ENCODE measurements at regions not wholly inside any gene's neighbourhood (a gene's known extent, or its start where the extent isn't known, plus 50 kb on each side); places are given as distances from the start of the nearest gene placed in this dataset.

DNA sequence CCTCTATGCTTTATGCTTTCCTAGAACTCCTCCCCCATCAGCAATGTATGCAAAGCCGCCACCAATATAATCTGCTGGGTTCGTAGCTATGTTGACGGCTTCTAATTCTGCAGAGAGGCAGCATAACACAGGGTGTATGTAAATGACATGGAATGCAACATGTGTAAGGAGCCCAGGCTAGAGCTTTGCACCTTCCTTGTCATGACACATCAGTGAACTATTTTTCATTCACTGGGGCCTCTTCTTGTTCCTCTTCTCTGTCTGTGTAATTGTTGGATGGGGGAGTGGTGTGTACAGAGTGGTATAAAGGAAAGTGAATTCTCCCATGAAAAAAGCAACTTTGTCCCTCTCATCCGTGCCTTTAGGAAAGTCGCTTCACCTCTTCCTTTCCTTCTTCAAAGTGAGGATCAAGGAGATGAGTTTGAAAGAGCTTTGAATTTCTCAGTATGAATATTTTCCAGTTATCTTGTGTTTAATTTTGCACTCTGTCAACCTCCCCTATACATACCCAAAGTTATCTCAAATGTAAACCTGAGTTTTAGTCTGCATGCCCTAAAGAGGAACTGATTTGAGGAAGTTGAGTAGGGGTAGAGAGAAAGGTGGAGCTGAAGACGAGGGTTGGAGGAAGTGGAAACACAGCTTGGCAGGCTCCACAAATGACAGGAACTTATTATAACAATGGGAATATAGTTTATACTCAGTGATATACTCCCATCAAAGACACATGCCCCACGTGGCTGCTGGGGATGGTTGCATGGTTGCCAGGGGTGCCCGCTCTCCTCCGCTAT, 74.9 kb upstream of the ARL4C start:
- TF ChIP-seq, protein P1, sequence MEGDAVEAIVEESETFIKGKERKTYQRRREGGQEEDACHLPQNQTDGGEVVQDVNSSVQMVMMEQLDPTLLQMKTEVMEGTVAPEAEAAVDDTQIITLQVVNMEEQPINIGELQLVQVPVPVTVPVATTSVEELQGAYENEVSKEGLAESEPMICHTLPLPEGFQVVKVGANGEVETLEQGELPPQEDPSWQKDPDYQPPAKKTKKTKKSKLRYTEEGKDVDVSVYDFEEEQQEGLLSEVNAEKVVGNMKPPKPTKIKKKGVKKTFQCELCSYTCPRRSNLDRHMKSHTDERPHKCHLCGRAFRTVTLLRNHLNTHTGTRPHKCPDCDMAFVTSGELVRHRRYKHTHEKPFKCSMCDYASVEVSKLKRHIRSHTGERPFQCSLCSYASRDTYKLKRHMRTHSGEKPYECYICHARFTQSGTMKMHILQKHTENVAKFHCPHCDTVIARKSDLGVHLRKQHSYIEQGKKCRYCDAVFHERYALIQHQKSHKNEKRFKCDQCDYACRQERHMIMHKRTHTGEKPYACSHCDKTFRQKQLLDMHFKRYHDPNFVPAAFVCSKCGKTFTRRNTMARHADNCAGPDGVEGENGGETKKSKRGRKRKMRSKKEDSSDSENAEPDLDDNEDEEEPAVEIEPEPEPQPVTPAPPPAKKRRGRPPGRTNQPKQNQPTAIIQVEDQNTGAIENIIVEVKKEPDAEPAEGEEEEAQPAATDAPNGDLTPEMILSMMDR (IDR thresholded peaks at IDR 0.05; ENCODE audit: insufficient read depth, low read depth, low read length, missing control alignments), result no peak
- DNase-seq (ENCODE audit: low read depth), result no peak
- H3K4me3 ChIP-seq (ENCODE audit: low read depth, low read length), result no peak overlapping the region

DNA sequence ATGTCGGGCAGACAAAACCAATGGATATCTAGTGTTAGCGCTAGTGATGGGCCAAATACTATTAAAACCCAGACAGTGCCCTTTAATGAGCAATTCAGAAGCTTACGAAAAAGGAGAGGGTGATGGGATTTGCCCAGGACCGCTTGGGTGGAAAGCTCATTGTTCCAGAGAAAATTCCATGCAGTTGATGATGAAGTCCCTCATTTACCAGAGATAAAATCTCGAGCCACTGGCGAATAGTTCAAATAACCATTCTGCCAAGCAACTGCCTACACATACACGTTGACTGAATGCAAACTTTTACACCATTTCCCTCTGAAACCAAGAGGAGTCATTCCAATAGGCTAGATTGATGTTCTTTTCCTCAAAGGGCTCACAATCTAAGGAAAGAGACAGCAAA, 73.6 kb upstream of the ARL4C start:
- TF ChIP-seq, protein P1 (IDR thresholded peaks at IDR 0.05; ENCODE audit: insufficient read depth, low read depth, low read length, missing control alignments), result no peak
- H3K4me3 ChIP-seq (ENCODE audit: low read depth, low read length), result no peak overlapping the region
- DNase-seq (ENCODE audit: low read depth), result no peak

DNA sequence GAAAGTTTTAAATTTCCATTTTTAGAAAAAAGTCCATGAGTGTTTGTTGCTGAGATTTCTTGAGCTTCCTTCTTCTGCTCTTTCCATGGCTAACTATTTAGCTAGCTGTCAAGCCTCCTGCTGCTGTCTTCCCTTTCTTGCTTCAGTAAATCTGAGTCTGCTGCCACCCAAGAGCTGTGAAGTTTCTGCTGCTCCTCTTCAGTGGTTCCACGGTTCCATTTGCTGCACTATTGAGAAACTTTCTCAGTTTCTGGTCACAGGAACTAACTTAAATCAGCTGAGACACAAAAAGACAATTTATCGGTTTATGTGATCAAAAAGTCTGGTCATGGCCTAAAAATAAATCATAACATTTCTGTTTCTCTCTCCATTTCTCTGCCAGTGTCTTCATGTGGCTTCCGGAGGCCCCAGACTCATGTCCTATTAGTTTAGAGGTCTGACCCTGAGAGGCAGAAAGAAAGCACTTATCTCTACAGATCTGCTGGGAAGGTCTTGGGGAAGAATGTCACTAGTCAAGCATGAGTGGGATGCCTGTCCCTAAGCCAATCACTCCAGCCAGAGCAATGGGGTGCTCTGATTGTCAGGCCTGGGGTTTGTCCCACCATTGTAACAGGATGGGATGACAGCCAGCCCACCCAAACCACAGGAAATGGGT, 73.0 kb upstream of the ARL4C start:
- TF ChIP-seq, protein P1 (IDR thresholded peaks at IDR 0.05; ENCODE audit: insufficient read depth, low read depth, low read length, missing control alignments), result no peak
- DNase-seq (ENCODE audit: low read depth), result peak; percentile 12
- no peak overlapping the region for H3K4me3 ChIP-seq (ENCODE audit: low read depth, low read length)

DNA sequence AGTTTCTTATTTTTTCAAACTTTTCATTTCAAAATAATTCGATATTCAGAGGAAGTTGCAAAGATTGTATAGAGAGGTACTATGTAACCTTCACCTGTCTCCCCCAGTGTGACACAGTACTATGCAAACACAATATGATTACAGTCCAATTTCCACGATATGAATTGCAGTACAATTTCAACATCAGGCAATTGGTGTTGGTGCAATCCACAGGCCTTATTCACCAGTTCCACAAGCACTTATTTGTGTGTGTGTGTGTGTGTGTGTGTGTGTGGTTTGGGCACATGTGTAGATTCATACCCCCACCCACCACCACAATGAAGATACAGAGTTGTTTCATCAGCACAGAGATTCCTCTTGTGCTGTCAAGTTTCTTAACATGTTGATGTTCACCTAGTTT, 69.7 kb upstream of the ARL4C start:
- DNase-seq (ENCODE audit: low read depth), result no peak
- no peak overlapping the region for H3K4me3 ChIP-seq (ENCODE audit: low read depth, low read length)
- TF ChIP-seq, protein P1 (IDR thresholded peaks at IDR 0.05; ENCODE audit: insufficient read depth, low read depth, low read length, missing control alignments), result no peak

DNA sequence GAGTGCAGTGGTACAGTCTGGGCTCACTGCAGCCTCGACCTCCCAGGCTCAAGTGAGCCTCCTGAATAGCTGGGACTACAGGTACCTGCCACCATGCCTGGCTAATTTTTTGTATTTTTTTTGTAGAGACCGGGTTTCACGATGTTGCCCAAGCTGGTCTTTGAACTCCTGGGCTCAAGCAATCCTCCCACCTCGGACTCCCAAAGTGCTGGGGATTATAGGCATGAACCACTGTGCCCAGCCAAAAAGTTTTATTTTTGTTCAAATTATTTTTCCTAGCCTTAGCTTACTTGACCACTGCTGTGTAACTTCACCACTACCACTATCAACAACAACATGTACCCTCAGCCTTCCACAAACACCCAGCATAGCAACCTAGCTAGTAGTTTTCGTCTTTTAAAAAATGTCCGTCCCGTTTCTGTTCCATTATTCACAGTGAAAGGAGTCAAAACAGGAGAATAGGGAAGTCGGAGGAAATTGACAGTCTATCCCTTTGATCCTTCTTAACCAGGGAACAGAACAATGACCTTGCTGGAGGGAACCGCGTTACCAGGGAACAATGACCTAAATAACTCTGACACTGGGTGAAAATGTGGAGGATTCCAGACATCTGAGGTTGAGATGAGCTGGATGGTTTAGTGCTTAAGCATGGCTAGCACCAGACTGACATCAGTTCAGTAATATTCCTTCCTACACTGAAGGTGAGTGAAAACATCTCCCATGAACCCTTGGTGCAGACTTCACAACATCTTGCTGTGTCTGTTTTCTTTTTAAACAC, 69.2 kb upstream of the ARL4C start:
- no peak for DNase-seq (ENCODE audit: low read depth)
- no peak overlapping the region for H3K4me3 ChIP-seq (ENCODE audit: low read depth, low read length)
- TF ChIP-seq, protein P1 (IDR thresholded peaks at IDR 0.05; ENCODE audit: insufficient read depth, low read depth, low read length, missing control alignments), result no peak

DNA sequence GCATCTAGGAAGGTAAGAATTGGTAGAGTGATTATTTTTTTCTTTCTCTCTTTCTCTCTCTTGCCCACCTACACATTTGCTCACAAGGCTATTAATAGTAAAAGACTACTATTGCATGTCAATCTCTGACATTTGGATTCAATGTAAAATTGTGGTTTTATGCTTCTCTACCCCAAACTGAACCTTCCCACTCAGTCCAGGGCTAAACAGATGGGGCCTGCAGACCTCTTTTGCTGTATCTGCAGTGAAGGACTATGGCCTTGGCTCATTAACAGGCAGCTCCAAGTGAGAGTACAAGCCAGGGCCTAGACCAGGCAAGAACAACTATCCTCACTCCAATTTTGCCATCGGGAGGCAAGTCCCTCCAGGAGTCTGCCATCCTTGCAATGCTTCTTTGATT, 68.3 kb upstream of the ARL4C start:
- DNase-seq (ENCODE audit: low read depth), result no peak
- TF ChIP-seq, protein P1 (IDR thresholded peaks at IDR 0.05; ENCODE audit: insufficient read depth, low read depth, low read length, missing control alignments), result no peak
- H3K4me3 ChIP-seq (ENCODE audit: low read depth, low read length), result no peak overlapping the region
